ENCODE measurements at regions not wholly inside any gene's neighbourhood (a gene's known extent, or its start where the extent isn't known, plus 50 kb on each side); places are given as distances from the start of the nearest gene placed in this dataset.

GRCh38 chr13:53201454-53202225 is 173.0 kb downstream of the OLFM4 start:
- no peaks in the 10 kb centered on the region for H3K4me1 Mint-ChIP-seq (ENCODE audit: low read depth)
- H3K27me3 Mint-ChIP-seq (ENCODE audit: low read depth), result peaks cover 20% of the 10 kb centered on the region
- H3K4me3 Mint-ChIP-seq, result no peak overlapping the region
- peaks cover 3% of the 10 kb centered on the region for H3K9me3 Mint-ChIP-seq
- no peaks in the 10 kb centered on the region for H3K36me3 Mint-ChIP-seq (ENCODE audit: insufficient read depth)
- ATAC-seq (peak in 1 of 2 donors; percentile 40), DNase-seq (no peak)

DNA sequence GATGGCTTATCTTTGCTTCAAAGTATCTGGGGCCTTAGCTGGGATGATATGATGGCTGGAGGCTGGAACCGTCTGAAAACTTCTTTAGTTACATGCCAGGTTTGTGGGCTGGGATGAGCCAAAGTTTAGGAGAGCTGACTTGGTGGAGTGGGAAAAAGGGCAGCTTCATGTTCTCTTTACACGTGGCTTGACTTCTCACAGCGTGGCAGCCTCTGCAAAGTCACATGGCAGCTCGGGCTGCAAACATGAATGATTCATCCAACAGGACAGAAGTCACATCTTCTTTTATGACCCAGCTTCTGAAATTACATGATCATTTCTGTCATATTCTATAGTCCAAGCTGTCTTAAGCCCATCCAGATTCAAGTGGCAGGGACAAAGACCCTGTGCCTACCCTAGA is 176.0 kb downstream of the OLFM4 start:
- no peaks in the 10 kb centered on the region for H3K36me3 Mint-ChIP-seq (ENCODE audit: insufficient read depth)
- no peak for ATAC-seq

DNA sequence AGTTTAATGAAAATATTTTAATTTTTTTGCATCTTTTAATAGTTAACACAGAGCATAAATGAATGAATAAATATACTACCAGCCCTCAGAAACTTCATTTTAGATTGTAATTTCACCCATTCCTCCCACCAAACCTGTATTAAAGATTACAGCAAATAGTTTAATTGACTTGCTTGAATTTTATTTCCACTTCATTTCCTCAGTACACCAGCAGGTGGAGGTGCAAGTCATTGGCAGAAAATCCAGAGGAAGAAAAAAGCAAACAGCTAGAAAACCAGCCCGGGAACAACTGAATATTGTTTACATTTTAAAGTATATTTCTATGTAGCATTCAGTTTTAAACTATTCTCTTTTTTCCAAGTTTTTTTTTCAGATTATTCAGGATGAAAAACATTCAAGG is 177.8 kb downstream of the OLFM4 start:
- DNase-seq (no peak), ATAC-seq (no peak)
- no peaks in the 10 kb centered on the region for H3K36me3 Mint-ChIP-seq (ENCODE audit: insufficient read depth)
- H3K9me3 Mint-ChIP-seq, result no peaks in the 10 kb centered on the region
- no peaks in the 10 kb centered on the region for H3K4me1 Mint-ChIP-seq (ENCODE audit: low read depth)
- H3K27me3 Mint-ChIP-seq (ENCODE audit: low read depth), result peaks cover 10% of the 10 kb centered on the region
- no peak overlapping the region for H3K4me3 Mint-ChIP-seq

More for the DNA sequence above, 176.0 kb downstream of the OLFM4 start:
- peaks cover 16% of the 10 kb centered on the region for H3K27me3 Mint-ChIP-seq (ENCODE audit: low read depth)
- H3K4me1 Mint-ChIP-seq (ENCODE audit: low read depth), result no peaks in the 10 kb centered on the region
- DNase-seq, result no peak
- H3K9me3 Mint-ChIP-seq, result no peaks in the 10 kb centered on the region
- no peak overlapping the region for H3K4me3 Mint-ChIP-seq

GRCh38 chr13:53207556-53207955 is 178.9 kb downstream of the OLFM4 start:
- Mint-ChIP-seq H3K9me3 (no peaks in the 10 kb centered on the region), H3K4me3 (no peak overlapping the region), H3K36me3 (ENCODE audit: insufficient read depth) (no peaks in the 10 kb centered on the region)

DNA sequence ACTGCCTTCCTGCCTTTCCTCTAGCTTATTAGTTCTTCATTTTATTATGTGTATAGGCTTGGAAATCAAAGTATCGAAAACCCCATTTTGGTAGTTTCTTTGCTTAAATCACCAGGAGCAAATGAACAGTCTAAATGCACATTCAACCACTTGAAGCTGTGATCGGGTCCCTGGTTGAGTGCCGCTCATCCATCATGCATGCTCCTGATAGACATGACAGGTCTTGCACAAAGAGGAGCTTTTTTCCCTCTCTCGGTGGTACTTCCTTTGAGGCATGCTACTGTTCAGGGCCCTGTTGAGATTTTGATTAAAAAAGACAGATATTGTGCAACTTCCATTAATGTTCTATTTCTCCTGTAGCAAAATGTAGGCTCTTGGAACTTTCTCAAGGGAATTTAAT is 185.8 kb downstream of the OLFM4 start:
- Mint-ChIP-seq H3K4me1 (ENCODE audit: low read depth) (no peaks in the 10 kb centered on the region), H3K4me3 (no peak overlapping the region), H3K36me3 (ENCODE audit: insufficient read depth) (no peaks in the 10 kb centered on the region), H3K27me3 (ENCODE audit: low read depth) (no peaks in the 10 kb centered on the region), H3K9me3 (no peaks in the 10 kb centered on the region)
- ATAC-seq (no peak), DNase-seq (no peak)

More at GRCh38 chr13:53207556-53207955, 178.9 kb downstream of the OLFM4 start:
- DNase-seq (no peak), ATAC-seq (no peak)
- Mint-ChIP-seq H3K4me1 (ENCODE audit: low read depth) (no peaks in the 10 kb centered on the region), H3K27me3 (ENCODE audit: low read depth) (peaks cover 8% of the 10 kb centered on the region)

- Mint-ChIP-seq H3K9me3 (no peaks in the 10 kb centered on the region), H3K4me3 (no peak overlapping the region), H3K4me1 (ENCODE audit: low read depth) (no peaks in the 10 kb centered on the region), H3K36me3 (ENCODE audit: insufficient read depth) (no peaks in the 10 kb centered on the region), H3K27me3 (ENCODE audit: low read depth) (no peaks in the 10 kb centered on the region)
- no peak for ATAC-seq
- DNase-seq, result no peak
Observed at GRCh38 chr13:53215563-53215962, 186.9 kb downstream of the OLFM4 start.

- Mint-ChIP-seq H3K4me1 (ENCODE audit: low read depth) (no peaks in the 10 kb centered on the region), H3K9me3 (no peaks in the 10 kb centered on the region), H3K36me3 (ENCODE audit: insufficient read depth) (no peaks in the 10 kb centered on the region), H3K27me3 (ENCODE audit: low read depth) (no peaks in the 10 kb centered on the region), H3K4me3 (no peak overlapping the region)
- ATAC-seq (no peak), DNase-seq (no peak)
Observed at GRCh38 chr13:53216773-53217172, 188.2 kb downstream of the OLFM4 start.

DNA sequence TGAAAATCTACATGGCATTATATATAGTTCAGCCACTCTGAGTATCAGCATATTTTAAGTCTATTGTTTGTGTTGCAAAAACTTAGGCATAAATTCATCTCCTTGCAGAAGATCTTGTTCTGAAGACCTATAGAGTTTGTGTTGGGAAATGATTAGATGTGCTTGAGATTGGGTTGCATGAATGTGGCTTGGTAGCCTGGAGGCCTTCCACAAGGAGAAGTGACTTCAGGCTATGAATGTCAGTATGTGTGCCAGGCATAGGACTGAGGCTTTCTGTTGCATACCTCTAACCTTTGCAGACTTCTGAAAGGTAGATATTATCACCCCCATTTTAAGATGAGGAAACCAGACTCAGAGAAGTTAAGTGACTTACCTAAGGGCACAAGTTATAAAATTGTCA is 188.6 kb downstream of the OLFM4 start:
- no peaks in the 10 kb centered on the region for H3K36me3 Mint-ChIP-seq (ENCODE audit: insufficient read depth)
- no peaks in the 10 kb centered on the region for H3K9me3 Mint-ChIP-seq
- no peaks in the 10 kb centered on the region for H3K27me3 Mint-ChIP-seq (ENCODE audit: low read depth)
- ATAC-seq (no peak), DNase-seq (no peak)
- no peaks in the 10 kb centered on the region for H3K4me1 Mint-ChIP-seq (ENCODE audit: low read depth)
- no peak overlapping the region for H3K4me3 Mint-ChIP-seq

DNA sequence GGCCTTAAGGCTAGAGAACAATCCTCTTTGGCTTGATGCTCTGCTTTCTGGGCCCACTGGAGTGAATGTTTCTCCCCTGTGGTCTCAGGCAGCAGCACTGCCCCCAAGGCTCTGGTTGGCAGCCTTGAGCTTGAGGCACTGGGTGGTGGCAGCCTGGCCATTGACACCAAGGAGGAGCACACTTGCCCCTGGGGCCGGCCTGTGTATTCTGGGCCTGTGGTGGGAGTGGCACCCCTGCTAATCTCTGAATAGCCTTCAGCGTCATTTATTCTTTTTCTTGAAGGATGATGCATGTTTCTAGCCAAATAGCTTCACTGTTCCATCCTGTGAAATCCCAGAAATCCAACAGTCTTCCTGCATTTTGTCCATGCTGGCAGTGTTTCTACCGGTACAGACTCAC is 191.4 kb downstream of the OLFM4 start:
- H3K4me1 Mint-ChIP-seq (ENCODE audit: low read depth), result no peaks in the 10 kb centered on the region
- H3K4me3 Mint-ChIP-seq, result no peak overlapping the region
- no peaks in the 10 kb centered on the region for H3K36me3 Mint-ChIP-seq (ENCODE audit: insufficient read depth)
- no peaks in the 10 kb centered on the region for H3K9me3 Mint-ChIP-seq
- H3K27me3 Mint-ChIP-seq (ENCODE audit: low read depth), result no peaks in the 10 kb centered on the region
- no peak for ATAC-seq
- DNase-seq, result no peak

DNA sequence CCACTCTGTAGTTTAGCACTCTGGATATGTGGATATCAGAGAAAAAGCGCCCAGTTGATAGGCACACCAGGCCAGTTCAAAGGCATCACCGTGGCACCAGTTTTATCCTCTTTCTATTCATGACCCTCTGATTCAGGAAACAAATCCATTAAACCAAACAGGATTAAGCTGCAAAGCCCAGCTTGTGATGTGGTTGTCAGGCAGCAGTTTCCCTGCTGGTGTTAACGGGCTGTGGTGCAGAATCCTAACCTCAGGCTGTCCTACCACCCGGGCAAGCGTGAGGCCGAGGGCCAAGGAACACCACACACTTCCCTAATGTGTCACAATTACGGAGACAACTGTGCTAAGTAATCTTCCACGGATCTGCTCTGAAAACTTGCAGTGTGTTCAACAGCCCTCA is 209.1 kb downstream of the OLFM4 start:
- H3K36me3 Mint-ChIP-seq (ENCODE audit: insufficient read depth), result no peaks in the 10 kb centered on the region
- H3K9me3 Mint-ChIP-seq, result no peaks in the 10 kb centered on the region
- no peak for ATAC-seq
- no peak overlapping the region for H3K4me3 Mint-ChIP-seq
- no peaks in the 10 kb centered on the region for H3K4me1 Mint-ChIP-seq (ENCODE audit: low read depth)
- no peaks in the 10 kb centered on the region for H3K27me3 Mint-ChIP-seq (ENCODE audit: low read depth)
- DNase-seq, result no peak

- no peak for ATAC-seq
- DNase-seq, result no peak
- Mint-ChIP-seq H3K9me3 (no peaks in the 10 kb centered on the region), H3K36me3 (ENCODE audit: insufficient read depth) (no peaks in the 10 kb centered on the region), H3K4me3 (no peak overlapping the region), H3K27me3 (ENCODE audit: low read depth) (no peaks in the 10 kb centered on the region), H3K4me1 (ENCODE audit: low read depth) (no peaks in the 10 kb centered on the region)
Observed at GRCh38 chr13:53238261-53238660, 209.6 kb downstream of the OLFM4 start.

GRCh38 chr13:53240401-53241025 is 211.9 kb downstream of the OLFM4 start:
- ATAC-seq, result no peak
- H3K36me3 Mint-ChIP-seq (ENCODE audit: insufficient read depth), result no peaks in the 10 kb centered on the region
- H3K27me3 Mint-ChIP-seq (ENCODE audit: low read depth), result no peaks in the 10 kb centered on the region
- no peaks in the 10 kb centered on the region for H3K9me3 Mint-ChIP-seq
- no peaks in the 10 kb centered on the region for H3K4me1 Mint-ChIP-seq (ENCODE audit: low read depth)
- no peak for DNase-seq
- H3K4me3 Mint-ChIP-seq, result no peak overlapping the region

- H3K9me3 Mint-ChIP-seq, result no peaks in the 10 kb centered on the region
- no peaks in the 10 kb centered on the region for H3K4me1 Mint-ChIP-seq (ENCODE audit: low read depth)
- no peak overlapping the region for H3K4me3 Mint-ChIP-seq
- DNase-seq (no peak), ATAC-seq (no peak)
- H3K27me3 Mint-ChIP-seq (ENCODE audit: low read depth), result no peaks in the 10 kb centered on the region
- no peaks in the 10 kb centered on the region for H3K36me3 Mint-ChIP-seq (ENCODE audit: insufficient read depth)
Observed at GRCh38 chr13:53241891-53242348, 213.3 kb downstream of the OLFM4 start.

DNA sequence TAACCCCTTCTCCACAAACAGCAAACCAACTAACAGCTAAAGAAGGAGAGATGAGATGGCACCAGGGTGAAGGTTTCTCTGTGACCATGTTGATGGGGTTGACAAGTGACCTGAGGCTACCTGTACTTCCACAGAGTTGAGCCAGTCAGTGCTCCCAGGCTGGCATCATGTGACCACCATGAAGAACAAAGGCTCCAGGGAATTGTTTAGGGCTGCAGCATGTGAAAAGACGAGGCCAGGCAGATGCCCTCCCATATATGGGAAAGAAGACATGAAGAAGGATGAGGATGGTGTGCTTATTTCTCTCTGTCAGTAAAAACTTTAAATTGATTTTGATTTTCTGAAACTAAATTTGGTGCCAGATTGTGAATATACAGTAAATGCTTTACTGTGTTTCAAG is 220.6 kb downstream of the OLFM4 start:
- Mint-ChIP-seq H3K4me3 (no peak overlapping the region), H3K9me3 (no peaks in the 10 kb centered on the region), H3K27me3 (ENCODE audit: low read depth) (no peaks in the 10 kb centered on the region), H3K36me3 (ENCODE audit: insufficient read depth) (no peaks in the 10 kb centered on the region), H3K4me1 (ENCODE audit: low read depth) (no peaks in the 10 kb centered on the region)
- DNase-seq, result no peak
- no peak for ATAC-seq

GRCh38 chr13:53250272-53250875 is 221.8 kb downstream of the OLFM4 start:
- Mint-ChIP-seq H3K9me3 (no peaks in the 10 kb centered on the region), H3K4me1 (ENCODE audit: low read depth) (no peaks in the 10 kb centered on the region), H3K4me3 (no peak overlapping the region), H3K36me3 (ENCODE audit: insufficient read depth) (no peaks in the 10 kb centered on the region), H3K27me3 (ENCODE audit: low read depth) (no peaks in the 10 kb centered on the region)
- DNase-seq (no peak), ATAC-seq (peak in 1 of 2 donors; percentile 46)

All from activated T-cell treated with anti-CD3 and anti-CD28 coated beads, Interleukin-2, amount 50 U/mL, for 4 hours (primary cell).